ENCODE measurements at regions not wholly inside any gene's neighbourhood (a gene's known extent, or its start where the extent isn't known, plus 50 kb on each side); places are given as distances from the start of the nearest gene placed in this dataset.

- Histone ChIP-seq H3K9me3 (ENCODE audit: control insufficient read depth, low read depth, low read length) (no peaks in the 10 kb centered on the region), H4K91ac (ENCODE audit: insufficient read length, low read depth, low read length) (no peak overlapping the region), H4K20me1 (ENCODE audit: control insufficient read depth, insufficient read depth, insufficient read length) (no peaks in the 10 kb centered on the region), H3K27me3 (ENCODE audit: insufficient read depth, low read length) (no peaks in the 10 kb centered on the region), H3K27ac (ENCODE audit: insufficient read length, low read depth, low read length) (no peak overlapping the region), H3K9ac (ENCODE audit: extremely low read depth, insufficient read length, low read length) (no peak overlapping the region), H2BK5ac (ENCODE audit: insufficient read length, low read length) (no peak overlapping the region), H3K23me2 (ENCODE audit: insufficient read length, low read depth, low read length, poor library complexity, severe bottlenecking) (no peaks in the 10 kb centered on the region), H2BK15ac (ENCODE audit: low read depth, low read length) (no peak overlapping the region), H3K56ac (ENCODE audit: insufficient read length, low read depth, low read length) (no peak overlapping the region), H4K8ac (replicated peaks; ENCODE audit: insufficient read length, low read depth, low read length) (no peak overlapping the region), H2BK120ac (ENCODE audit: low read depth, low read length, poor library complexity, severe bottlenecking) (no peak overlapping the region), H4K5ac (ENCODE audit: insufficient read length, low read depth, low read length) (no peak overlapping the region), H2BK12ac (ENCODE audit: insufficient read length, low read depth, low read length) (no peak overlapping the region), H3K4me2 (ENCODE audit: insufficient read depth, insufficient read length, low read length) (no peak overlapping the region), H3K18ac (ENCODE audit: insufficient read length, low read depth, low read length) (no peak overlapping the region), H3K14ac (ENCODE audit: insufficient read depth, low read length) (no peak overlapping the region), H3K79me2 (ENCODE audit: insufficient read depth, low read length) (no peaks in the 10 kb centered on the region), H3K23ac (ENCODE audit: insufficient read length, low read depth, low read length) (no peak overlapping the region), H3T11ph (ENCODE audit: low read length) (no peak overlapping the region), H3K4me1 (ENCODE audit: insufficient read depth, low read length) (no peaks in the 10 kb centered on the region; the same call in 1 of the 2 replicates), H2AK5ac (ENCODE audit: insufficient read length, low read length) (no peak overlapping the region), H2BK20ac (ENCODE audit: low read depth, low read length, poor library complexity, severe bottlenecking) (no peak overlapping the region), H3K4ac (ENCODE audit: low read depth, low read length) (no peak overlapping the region), H2AFZ (ENCODE audit: low read length) (no peak overlapping the region), H3K79me1 (ENCODE audit: insufficient read depth, low read depth, low read length, poor library complexity, severe bottlenecking) (no peaks in the 10 kb centered on the region)
- no CpG with 5 or more reads among the region's 6 CpGs for WGBS (ENCODE audit: extremely low coverage, insufficient read length, low lambda C conversion rate)
- Mint-ChIP-seq H3K4me1 (peaks cover 26 to 31% of the 10 kb centered on the region in 2 experiments), H3K9me3 (no peaks in the 10 kb centered on the region), H3K4me3 (no peak overlapping the region), H3K27ac (no peak overlapping the region), H3K36me3 (ENCODE audit: insufficient read depth in 1 of 3, low read depth in 3 of 3) (no peaks in the 10 kb centered on the region), H3K27me3 (ENCODE audit: low read depth) (no peaks in the 10 kb centered on the region)
- TF ChIP-seq CTCF (conservative IDR thresholded peaks at IDR 0.05): no peak
- DNase-seq: no peak
These were observed 346.6 kb downstream of the RFC3 start for GRCh38 chr13:34164582-34164981.

Data from H9 (cell line).